Fibroblast of lung (primary cell): ENCODE measurements at regions not wholly inside any gene's neighbourhood (a gene's known extent, or its start where the extent isn't known, plus 50 kb on each side); places are given as distances from the start of the nearest gene placed in this dataset.

Experiments
- EZH2 ChIP-seq: IDR thresholded peaks from 2 replicates; pipeline ENCODE4 v1.5.1; 2012; ENCODE audit warnings: low read length, control low read depth, mild to moderate bottlenecking; ENCODE audit errors: missing control alignments
- TF ChIP-seq, protein P1 (sequence below), 2 donors: IDR thresholded peaks in 1 of 2; conservative IDR thresholded peaks in 1 of 2; 1 replicate in 1 of 2; 2 replicates in 1 of 2; pipeline ENCODE4 v1.5.1; 2011 to 2012; ENCODE audit warnings: low read length in 2 of 2, control low read depth in 1 of 2, inconsistent platforms in 1 of 2, low read depth in 1 of 2, mild to moderate bottlenecking in 1 of 2

DNA sequence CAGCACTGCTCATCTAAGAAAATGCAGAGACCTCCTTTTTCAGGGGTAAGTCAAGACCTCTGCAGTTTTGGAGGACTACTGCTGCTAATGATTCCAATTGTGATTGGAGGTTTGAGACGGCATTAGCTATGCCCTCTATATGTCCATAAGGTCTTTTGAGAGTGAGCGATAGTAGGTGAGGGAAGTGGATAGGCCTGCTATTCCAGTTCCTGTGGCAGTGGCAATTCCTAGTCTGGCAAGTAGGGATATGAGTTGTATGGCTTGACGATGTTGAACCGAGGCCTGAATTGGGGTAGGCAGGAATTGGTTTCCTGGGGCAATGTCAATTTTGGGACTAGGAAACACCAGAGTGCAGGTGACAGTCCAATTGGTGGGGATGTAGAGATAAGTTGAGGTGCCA, 913.1 kb upstream of the SLITRK5 start:
- TF ChIP-seq, protein P1, sequence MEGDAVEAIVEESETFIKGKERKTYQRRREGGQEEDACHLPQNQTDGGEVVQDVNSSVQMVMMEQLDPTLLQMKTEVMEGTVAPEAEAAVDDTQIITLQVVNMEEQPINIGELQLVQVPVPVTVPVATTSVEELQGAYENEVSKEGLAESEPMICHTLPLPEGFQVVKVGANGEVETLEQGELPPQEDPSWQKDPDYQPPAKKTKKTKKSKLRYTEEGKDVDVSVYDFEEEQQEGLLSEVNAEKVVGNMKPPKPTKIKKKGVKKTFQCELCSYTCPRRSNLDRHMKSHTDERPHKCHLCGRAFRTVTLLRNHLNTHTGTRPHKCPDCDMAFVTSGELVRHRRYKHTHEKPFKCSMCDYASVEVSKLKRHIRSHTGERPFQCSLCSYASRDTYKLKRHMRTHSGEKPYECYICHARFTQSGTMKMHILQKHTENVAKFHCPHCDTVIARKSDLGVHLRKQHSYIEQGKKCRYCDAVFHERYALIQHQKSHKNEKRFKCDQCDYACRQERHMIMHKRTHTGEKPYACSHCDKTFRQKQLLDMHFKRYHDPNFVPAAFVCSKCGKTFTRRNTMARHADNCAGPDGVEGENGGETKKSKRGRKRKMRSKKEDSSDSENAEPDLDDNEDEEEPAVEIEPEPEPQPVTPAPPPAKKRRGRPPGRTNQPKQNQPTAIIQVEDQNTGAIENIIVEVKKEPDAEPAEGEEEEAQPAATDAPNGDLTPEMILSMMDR (conservative IDR thresholded peaks at IDR 0.05 in 1 of 2, IDR thresholded peaks at IDR 0.05 in 1 of 2; ENCODE audit: low read depth in 1 of 2, low read length in 2 of 2), result no peak
- TF ChIP-seq EZH2, result no peak
